ENCODE measurements at regions not wholly inside any gene's neighbourhood (a gene's known extent, or its start where the extent isn't known, plus 50 kb on each side); places are given as distances from the start of the nearest gene placed in this dataset.

DNA sequence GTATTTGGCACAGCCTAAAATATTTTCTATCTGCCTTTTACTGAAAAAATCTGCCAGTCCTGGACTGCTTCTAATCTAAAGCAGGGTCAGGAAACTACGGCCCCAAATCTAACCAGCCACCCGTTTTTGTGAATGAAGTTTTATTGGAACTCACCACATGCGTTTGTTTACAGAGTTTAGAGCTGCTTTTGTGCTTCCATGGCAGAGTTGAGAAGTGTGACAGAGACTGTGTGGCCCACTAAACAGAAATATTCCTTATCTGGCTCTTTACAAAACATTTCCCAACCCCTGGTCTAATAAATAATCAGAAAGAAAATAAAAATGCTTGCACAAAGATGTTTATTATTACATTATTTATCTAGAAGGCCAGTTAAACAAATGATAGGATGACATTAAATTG lies 110.2 kb downstream of the COPRS start:
- Histone ChIP-seq H3K36me3 (ENCODE audit: insufficient read depth, low read length) (no peaks in the 10 kb centered on the region), H2AFZ (ENCODE audit: low read length) (no peak overlapping the region), H3K9me2 (replicated peaks; ENCODE audit: low read depth, low read length) (no peaks in the 10 kb centered on the region), H3K27me3 (ENCODE audit: insufficient read depth, low read length, poor library complexity, severe bottlenecking) (no peaks in the 10 kb centered on the region), H3K9ac (ENCODE audit: low read depth, low read length, poor library complexity, severe bottlenecking) (no peak overlapping the region), H3K79me2 (ENCODE audit: insufficient read depth, low read length) (no peaks in the 10 kb centered on the region), H4K20me1 (ENCODE audit: insufficient read depth, low read length, poor library complexity, severe bottlenecking) (no peaks in the 10 kb centered on the region), H3K4me2 (ENCODE audit: low read depth, low read length, poor library complexity, severe bottlenecking) (no peak overlapping the region), H3K4me1 (ENCODE audit: insufficient read depth, low read length, poor library complexity, severe bottlenecking) (peaks cover 15% of the 10 kb centered on the region), H3K9me3 (ENCODE audit: insufficient read depth, low read depth, low read length) (no peaks in the 10 kb centered on the region), H3K4me3 (ENCODE audit: low read length, poor library complexity, severe bottlenecking) (no peak overlapping the region), H3F3A (ENCODE audit: low read depth) (no peaks in the 10 kb centered on the region)
- no peak for TF ChIP-seq EZH2phosphoT487 (IDR thresholded peaks at IDR 0.05; ENCODE audit: borderline replicate concordance)
- TF ChIP-seq, protein P1, sequence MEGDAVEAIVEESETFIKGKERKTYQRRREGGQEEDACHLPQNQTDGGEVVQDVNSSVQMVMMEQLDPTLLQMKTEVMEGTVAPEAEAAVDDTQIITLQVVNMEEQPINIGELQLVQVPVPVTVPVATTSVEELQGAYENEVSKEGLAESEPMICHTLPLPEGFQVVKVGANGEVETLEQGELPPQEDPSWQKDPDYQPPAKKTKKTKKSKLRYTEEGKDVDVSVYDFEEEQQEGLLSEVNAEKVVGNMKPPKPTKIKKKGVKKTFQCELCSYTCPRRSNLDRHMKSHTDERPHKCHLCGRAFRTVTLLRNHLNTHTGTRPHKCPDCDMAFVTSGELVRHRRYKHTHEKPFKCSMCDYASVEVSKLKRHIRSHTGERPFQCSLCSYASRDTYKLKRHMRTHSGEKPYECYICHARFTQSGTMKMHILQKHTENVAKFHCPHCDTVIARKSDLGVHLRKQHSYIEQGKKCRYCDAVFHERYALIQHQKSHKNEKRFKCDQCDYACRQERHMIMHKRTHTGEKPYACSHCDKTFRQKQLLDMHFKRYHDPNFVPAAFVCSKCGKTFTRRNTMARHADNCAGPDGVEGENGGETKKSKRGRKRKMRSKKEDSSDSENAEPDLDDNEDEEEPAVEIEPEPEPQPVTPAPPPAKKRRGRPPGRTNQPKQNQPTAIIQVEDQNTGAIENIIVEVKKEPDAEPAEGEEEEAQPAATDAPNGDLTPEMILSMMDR (conservative IDR thresholded peaks at IDR 0.05; ENCODE audit: low read length), result no peak

DNA sequence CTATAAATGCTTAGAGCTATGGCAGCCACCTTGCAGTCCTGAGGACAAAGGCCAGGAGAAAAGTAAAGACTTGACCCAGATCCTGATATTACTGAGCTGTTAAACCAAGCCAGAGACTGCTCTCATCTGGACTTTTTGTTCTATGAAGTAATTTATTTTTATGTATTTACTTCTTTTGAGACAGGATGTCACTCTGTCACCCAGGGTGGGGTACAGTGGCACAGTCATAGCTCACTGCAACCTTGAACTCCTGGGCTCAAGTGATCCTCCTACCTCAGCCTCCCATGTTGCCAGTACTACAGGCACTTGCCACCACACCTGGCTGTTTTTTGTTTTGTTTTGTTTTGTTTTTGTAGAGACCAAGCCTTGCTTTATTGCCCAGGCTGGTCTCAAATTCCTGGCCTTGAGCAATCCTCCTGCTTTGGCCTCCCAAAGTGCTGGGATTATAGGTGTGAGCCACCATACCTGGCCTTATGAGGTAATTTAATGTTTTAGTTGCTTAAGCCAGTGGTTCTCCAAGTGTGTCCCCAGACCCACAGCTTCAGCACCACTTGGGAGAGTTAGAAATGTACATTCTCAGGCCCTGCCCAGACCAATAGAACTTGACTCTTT lies 112.1 kb downstream of the COPRS start:
- Histone ChIP-seq H3K9ac (ENCODE audit: low read depth, low read length, poor library complexity, severe bottlenecking) (no peak overlapping the region), H3K4me3 (ENCODE audit: low read length, poor library complexity, severe bottlenecking) (no peak overlapping the region), H3K4me2 (ENCODE audit: low read depth, low read length, poor library complexity, severe bottlenecking) (no peak overlapping the region), H2AFZ (ENCODE audit: low read length) (no peak overlapping the region), H3K27me3 (ENCODE audit: insufficient read depth, low read length, poor library complexity, severe bottlenecking) (no peaks in the 10 kb centered on the region), H3F3A (ENCODE audit: low read depth) (no peaks in the 10 kb centered on the region), H3K79me2 (ENCODE audit: insufficient read depth, low read length) (no peaks in the 10 kb centered on the region), H4K20me1 (ENCODE audit: insufficient read depth, low read length, poor library complexity, severe bottlenecking) (no peaks in the 10 kb centered on the region), H3K4me1 (ENCODE audit: insufficient read depth, low read length, poor library complexity, severe bottlenecking) (peaks cover 18% of the 10 kb centered on the region), H3K36me3 (ENCODE audit: insufficient read depth, low read length) (no peaks in the 10 kb centered on the region), H3K9me2 (replicated peaks; ENCODE audit: low read depth, low read length) (no peaks in the 10 kb centered on the region), H3K9me3 (ENCODE audit: insufficient read depth, low read depth, low read length) (no peaks in the 10 kb centered on the region)
- TF ChIP-seq, protein P1 (conservative IDR thresholded peaks at IDR 0.05; ENCODE audit: low read length), result no peak
- no peak for TF ChIP-seq EZH2phosphoT487 (IDR thresholded peaks at IDR 0.05; ENCODE audit: borderline replicate concordance)

DNA sequence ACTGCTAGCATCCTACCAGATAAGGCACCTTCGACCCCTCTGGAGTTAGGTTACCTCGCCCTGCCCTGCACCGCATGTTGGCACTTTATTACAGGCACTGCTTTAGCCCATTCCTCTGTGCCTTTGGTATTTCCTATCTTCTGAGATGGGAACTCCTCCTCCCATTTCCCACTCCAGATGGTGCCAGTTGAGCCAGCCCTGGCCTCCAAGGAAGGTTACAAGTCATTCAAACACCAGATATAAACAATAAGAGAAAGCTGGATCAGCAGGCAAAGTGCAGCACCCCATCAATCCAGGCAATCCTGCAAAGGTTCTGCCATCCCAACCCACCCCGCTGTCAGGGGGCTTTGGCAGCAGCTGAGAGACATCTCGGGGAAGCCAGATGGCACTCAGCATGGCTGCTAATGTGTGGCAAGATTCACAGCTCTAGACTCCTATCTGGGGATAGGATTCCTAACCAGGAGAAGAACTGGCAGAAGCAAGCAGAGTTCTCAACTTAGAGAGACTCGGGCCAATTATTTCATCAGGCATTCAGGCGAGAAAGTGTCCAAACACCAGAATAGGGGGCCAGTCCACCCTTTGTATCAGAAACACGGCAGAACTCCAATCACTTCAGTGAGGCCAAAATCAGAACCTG lies 113.0 kb downstream of the COPRS start:
- Histone ChIP-seq H3F3A (ENCODE audit: low read depth) (no peaks in the 10 kb centered on the region), H2AFZ (ENCODE audit: low read length) (no peak overlapping the region; the same call in 1 of the 2 replicates), H3K4me1 (ENCODE audit: insufficient read depth, low read length, poor library complexity, severe bottlenecking) (peaks cover 18% of the 10 kb centered on the region), H3K4me3 (ENCODE audit: low read length, poor library complexity, severe bottlenecking) (no peak overlapping the region), H3K4me2 (ENCODE audit: low read depth, low read length, poor library complexity, severe bottlenecking) (no peak overlapping the region), H4K20me1 (ENCODE audit: insufficient read depth, low read length, poor library complexity, severe bottlenecking) (no peaks in the 10 kb centered on the region), H3K9ac (ENCODE audit: low read depth, low read length, poor library complexity, severe bottlenecking) (no peak overlapping the region), H3K9me2 (replicated peaks; ENCODE audit: low read depth, low read length) (no peaks in the 10 kb centered on the region), H3K9me3 (ENCODE audit: insufficient read depth, low read depth, low read length) (no peaks in the 10 kb centered on the region), H3K36me3 (ENCODE audit: insufficient read depth, low read length) (no peaks in the 10 kb centered on the region), H3K27me3 (ENCODE audit: insufficient read depth, low read length, poor library complexity, severe bottlenecking) (no peaks in the 10 kb centered on the region), H3K79me2 (ENCODE audit: insufficient read depth, low read length) (no peaks in the 10 kb centered on the region)
- TF ChIP-seq, protein P1 (conservative IDR thresholded peaks at IDR 0.05; ENCODE audit: low read length), result no peak
- TF ChIP-seq EZH2phosphoT487 (IDR thresholded peaks at IDR 0.05; ENCODE audit: borderline replicate concordance), result no peak

Measured in Loucy (cell line).